Uterus (tissue), 2 donors: ENCODE measurements at regions not wholly inside any gene's neighbourhood (a gene's known extent, or its start where the extent isn't known, plus 50 kb on each side); places are given as distances from the start of the nearest gene placed in this dataset.

Source experiments
- CTCF ChIP-seq, 4 experiments: fragments of 200-600 bp in 2 of 4; fragments of 450-650 bp in 2 of 4; sonication (generic) in 2 of 4; IDR thresholded peaks; one replicate each; pipeline ENCODE4 v1.5.1; 2016 to 2019; ENCODE audit warnings: antibody characterized with exemption in 4 of 4, mild to moderate bottlenecking in 2 of 4, moderate library complexity in 1 of 4
- POLR2A ChIP-seq, 2 donors: fragments of 450-650 bp; IDR thresholded peaks; one replicate each; pipeline ENCODE4 v1.6.1; 2016; ENCODE audit warnings: antibody characterized with exemption in 2 of 2, mild to moderate bottlenecking in 1 of 2, moderate library complexity in 1 of 2

GRCh38 chr10:44064987-44065787, 319.7 kb downstream of the CXCL12 start:
- TF ChIP-seq CTCF (IDR thresholded peaks at IDR 0.05) (no peak), POLR2A (IDR thresholded peaks at IDR 0.05) (no peak)
